Sigmoid colon (tissue), 4 donors: ENCODE measurements at regions not wholly inside any gene's neighbourhood (a gene's known extent, or its start where the extent isn't known, plus 50 kb on each side); places are given as distances from the start of the nearest gene placed in this dataset.

Experiments used
- CTCF ChIP-seq, 4 experiments: fragments of 450-650 bp in 3 of 4; fragments of 200-600 bp in 1 of 4; IDR thresholded peaks; one replicate each; pipeline ENCODE4 v1.5.1; 2016 to 2019; ENCODE audit warnings: antibody characterized with exemption in 4 of 4, mild to moderate bottlenecking in 3 of 4, moderate library complexity in 2 of 4
- POLR2A ChIP-seq, 2 donors: fragments of 450-650 bp; IDR thresholded peaks; one replicate each; pipeline ENCODE4 v1.6.1; 2016; ENCODE audit warnings: antibody characterized with exemption in 2 of 2, mild to moderate bottlenecking in 2 of 2, moderate library complexity in 2 of 2
- POLR2AphosphoS5 ChIP-seq, 4 donors: sonication (generic); formaldehyde crosslinking; IDR thresholded peaks; one replicate each; pipeline ENCODE4 v1.6.1; 2017; ENCODE audit warnings: antibody characterized with exemption in 4 of 4

- TF ChIP-seq CTCF (IDR thresholded peaks at IDR 0.05), result no peak
- TF ChIP-seq POLR2AphosphoS5 (IDR thresholded peaks at IDR 0.05), result no peak
- no peak for TF ChIP-seq POLR2A (IDR thresholded peaks at IDR 0.05)
These were observed 85.1 kb upstream of the FGFR2 start for GRCh38 chr10:121683366-121683765.
